Liver (tissue), 8 donors: ENCODE measurements at regions not wholly inside any gene's neighbourhood (a gene's known extent, or its start where the extent isn't known, plus 50 kb on each side); places are given as distances from the start of the nearest gene placed in this dataset.

Source experiments
- DNase-seq: peaks from one replicate; pipeline ENCODE4 v3.0.0-alpha.2; 2017; ENCODE audit warnings: low spot score
- H3K27ac ChIP-seq, 2 donors: one replicate each; pipeline ENCODE4 v1.7.0; 2013; ENCODE audit warnings: inconsistent platforms in 2 of 2, low read length in 2 of 2, control low read depth in 1 of 2, low read depth in 1 of 2, mild to moderate bottlenecking in 1 of 2
- H3K27me3 ChIP-seq, 4 donors: one replicate each; pipeline versions ENCODE4 v1.6.1 to v1.7.0; 2013; ENCODE audit warnings: low read length in 3 of 4, inconsistent platforms in 1 of 4, mild to moderate bottlenecking in 1 of 4, moderate library complexity in 1 of 4; ENCODE audit not compliant: control insufficient read depth in 4 of 4, insufficient read depth in 4 of 4
- H3K36me3 ChIP-seq, 4 donors: one replicate each; pipeline versions ENCODE4 v1.6.1 to v1.7.0; 2013; ENCODE audit warnings: low read length in 3 of 4, mild to moderate bottlenecking in 3 of 4, low read depth in 1 of 4, moderate library complexity in 1 of 4; ENCODE audit not compliant: control insufficient read depth in 4 of 4, insufficient read depth in 3 of 4
- H3K4me1 ChIP-seq, 4 donors: one replicate each; pipeline versions ENCODE4 v1.6.1 to v1.7.0; 2013; ENCODE audit warnings: low read length in 3 of 4, mild to moderate bottlenecking in 3 of 4, moderate library complexity in 1 of 4; ENCODE audit not compliant: control insufficient read depth in 4 of 4, insufficient read depth in 4 of 4
- H3K4me3 ChIP-seq, 3 donors: one replicate each; pipeline versions ENCODE4 v1.6.1 to v1.7.0; 2013; ENCODE audit warnings: low read length in 3 of 3, control low read depth in 1 of 3, low read depth in 1 of 3, mild to moderate bottlenecking in 1 of 3
- H3K9ac ChIP-seq, 2 donors: one replicate each; pipeline ENCODE4 v1.7.0; 2013; ENCODE audit warnings: low read length in 2 of 2, mild to moderate bottlenecking in 2 of 2, moderate library complexity in 2 of 2, control low read depth in 1 of 2, low read depth in 1 of 2
- H3K9me3 ChIP-seq, 4 donors: one replicate each; pipeline versions ENCODE4 v1.6.1 to v1.7.0; 2013; ENCODE audit warnings: low read length in 3 of 4; ENCODE audit not compliant: control insufficient read depth in 4 of 4
- FOXA1 ChIP-seq: IDR thresholded peaks from 2 replicates; pipeline ENCODE4 v1.6.1; 2016; ENCODE audit warnings: antibody characterized with exemption
- FOXA2 ChIP-seq: IDR thresholded peaks from 2 replicates; pipeline ENCODE4 v1.6.1; 2016; ENCODE audit warnings: antibody characterized with exemption
- GABPA ChIP-seq, 2 donors: IDR thresholded peaks in 1 of 2; conservative IDR thresholded peaks in 1 of 2; 2 replicates each; pipeline ENCODE4 v1.6.1; 2016; ENCODE audit warnings: antibody characterized with exemption in 2 of 2, mild to moderate bottlenecking in 1 of 2, moderate library complexity in 1 of 2
- HNF4A ChIP-seq, 2 donors: conservative IDR thresholded peaks; 2 replicates each; pipeline ENCODE4 v1.6.1; 2016; ENCODE audit warnings: antibody characterized with exemption in 2 of 2, mild to moderate bottlenecking in 2 of 2
- HNF4G ChIP-seq: IDR thresholded peaks from 2 replicates; pipeline ENCODE4 v1.6.1; 2016; ENCODE audit warnings: antibody characterized with exemption
- JUND ChIP-seq, 2 donors: IDR thresholded peaks; 2 replicates each; pipeline ENCODE4 v1.6.1; 2016; ENCODE audit warnings: antibody characterized with exemption in 2 of 2
- NR2F2 ChIP-seq: IDR thresholded peaks from 2 replicates; pipeline ENCODE4 v1.6.1; 2016; ENCODE audit warnings: antibody characterized with exemption
- RAD21 ChIP-seq, 2 donors: IDR thresholded peaks; 2 replicates each; pipeline ENCODE4 v1.6.1; 2016; ENCODE audit warnings: antibody characterized with exemption in 2 of 2, mild to moderate bottlenecking in 2 of 2
- RXRA ChIP-seq, 2 donors: IDR thresholded peaks; 2 replicates each; pipeline ENCODE4 v1.6.1; 2017 to 2018; ENCODE audit warnings: antibody characterized with exemption in 2 of 2, mild to moderate bottlenecking in 1 of 2
- SP1 ChIP-seq: IDR thresholded peaks from 2 replicates; pipeline ENCODE4 v1.6.1; 2018; ENCODE audit warnings: antibody characterized with exemption, mild to moderate bottlenecking
- TAF1 ChIP-seq: conservative IDR thresholded peaks from 2 replicates; pipeline ENCODE4 v1.6.1; 2016; ENCODE audit warnings: antibody characterized with exemption, mild to moderate bottlenecking
- YY1 ChIP-seq: IDR thresholded peaks from 2 replicates; pipeline ENCODE4 v1.6.1; 2016; ENCODE audit warnings: antibody characterized with exemption, mild to moderate bottlenecking
- WGBS: extraction: QIAGEN DNeasy Blood & Tissue Kit; methylation state at CpG from one replicate; pipeline ENCODE4 v1.1.7; 2013; 5-methylcytosine and 5-hydroxymethylcytosine counted together
- TF ChIP-seq, protein P1 (sequence below): IDR thresholded peaks from 2 replicates; pipeline ENCODE4 v1.6.1; 2016; ENCODE audit warnings: antibody characterized with exemption, mild to moderate bottlenecking
- TF ChIP-seq, protein P2 (sequence below): IDR thresholded peaks from 2 replicates; pipeline ENCODE4 v1.6.1; 2016; ENCODE audit warnings: antibody characterized with exemption
- TF ChIP-seq, protein P3 (sequence below): fragments of 150-350 bp; IDR thresholded peaks from 2 replicates; pipeline ENCODE4 v1.5.1; 2017; ENCODE audit warnings: improper control_type of control experiment, low read depth, low read length; ENCODE audit not compliant: missing input control
- TF ChIP-seq, protein P4 (sequence below): IDR thresholded peaks from 2 replicates; pipeline ENCODE4 v1.6.1; 2016; ENCODE audit warnings: antibody characterized with exemption
- TF ChIP-seq, protein P5 (sequence below): IDR thresholded peaks from 2 replicates; pipeline ENCODE4 v1.6.1; 2016; ENCODE audit warnings: antibody characterized with exemption
- donor health status: healthy.
- donor health status: healthy.
- donor health status: healthy.
- donor health status: healthy.
- donor health status: healthy.

DNA sequence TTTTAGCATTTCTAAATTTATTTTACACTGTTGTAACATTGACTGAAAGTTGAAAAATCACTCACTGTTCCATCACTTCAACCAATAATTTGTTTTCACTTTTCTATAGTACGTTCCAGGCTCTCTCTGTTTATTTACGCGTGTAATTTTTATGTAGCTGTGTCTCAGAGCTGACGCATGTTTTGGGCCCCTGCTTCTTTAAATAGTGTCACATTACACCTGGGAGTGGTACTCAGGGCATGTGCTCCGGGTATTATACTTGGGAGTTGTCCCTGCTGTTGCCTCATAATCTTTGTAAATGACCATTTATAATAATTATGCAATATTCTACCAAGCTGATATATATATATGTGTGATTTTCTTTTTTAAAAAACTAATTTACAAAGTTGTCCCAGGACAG is 132.8 kb upstream of the CPM start:
- no peaks in the 10 kb centered on the region for H3K27me3 ChIP-seq
- no peak overlapping the region for H3K4me3 ChIP-seq
- DNase-seq = no peak
- WGBS = 81% methylated on average over 5 of the region's 5 CpGs
- H3K27ac ChIP-seq = no peak overlapping the region
- H3K9ac ChIP-seq = no peak overlapping the region
- H3K9me3 ChIP-seq = no peaks in the 10 kb centered on the region
- no peak for TF ChIP-seq RAD21 (IDR thresholded peaks at IDR 0.05)
- no peak for TF ChIP-seq RXRA (IDR thresholded peaks at IDR 0.05)
- TF ChIP-seq, protein P1, sequence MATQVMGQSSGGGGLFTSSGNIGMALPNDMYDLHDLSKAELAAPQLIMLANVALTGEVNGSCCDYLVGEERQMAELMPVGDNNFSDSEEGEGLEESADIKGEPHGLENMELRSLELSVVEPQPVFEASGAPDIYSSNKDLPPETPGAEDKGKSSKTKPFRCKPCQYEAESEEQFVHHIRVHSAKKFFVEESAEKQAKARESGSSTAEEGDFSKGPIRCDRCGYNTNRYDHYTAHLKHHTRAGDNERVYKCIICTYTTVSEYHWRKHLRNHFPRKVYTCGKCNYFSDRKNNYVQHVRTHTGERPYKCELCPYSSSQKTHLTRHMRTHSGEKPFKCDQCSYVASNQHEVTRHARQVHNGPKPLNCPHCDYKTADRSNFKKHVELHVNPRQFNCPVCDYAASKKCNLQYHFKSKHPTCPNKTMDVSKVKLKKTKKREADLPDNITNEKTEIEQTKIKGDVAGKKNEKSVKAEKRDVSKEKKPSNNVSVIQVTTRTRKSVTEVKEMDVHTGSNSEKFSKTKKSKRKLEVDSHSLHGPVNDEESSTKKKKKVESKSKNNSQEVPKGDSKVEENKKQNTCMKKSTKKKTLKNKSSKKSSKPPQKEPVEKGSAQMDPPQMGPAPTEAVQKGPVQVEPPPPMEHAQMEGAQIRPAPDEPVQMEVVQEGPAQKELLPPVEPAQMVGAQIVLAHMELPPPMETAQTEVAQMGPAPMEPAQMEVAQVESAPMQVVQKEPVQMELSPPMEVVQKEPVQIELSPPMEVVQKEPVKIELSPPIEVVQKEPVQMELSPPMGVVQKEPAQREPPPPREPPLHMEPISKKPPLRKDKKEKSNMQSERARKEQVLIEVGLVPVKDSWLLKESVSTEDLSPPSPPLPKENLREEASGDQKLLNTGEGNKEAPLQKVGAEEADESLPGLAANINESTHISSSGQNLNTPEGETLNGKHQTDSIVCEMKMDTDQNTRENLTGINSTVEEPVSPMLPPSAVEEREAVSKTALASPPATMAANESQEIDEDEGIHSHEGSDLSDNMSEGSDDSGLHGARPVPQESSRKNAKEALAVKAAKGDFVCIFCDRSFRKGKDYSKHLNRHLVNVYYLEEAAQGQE = no peak
- TF ChIP-seq, protein P2, sequence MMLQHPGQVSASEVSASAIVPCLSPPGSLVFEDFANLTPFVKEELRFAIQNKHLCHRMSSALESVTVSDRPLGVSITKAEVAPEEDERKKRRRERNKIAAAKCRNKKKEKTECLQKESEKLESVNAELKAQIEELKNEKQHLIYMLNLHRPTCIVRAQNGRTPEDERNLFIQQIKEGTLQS = no peak
- TF ChIP-seq FOXA2 = no peak
- no peak for TF ChIP-seq NR2F2
- TF ChIP-seq, protein P3, sequence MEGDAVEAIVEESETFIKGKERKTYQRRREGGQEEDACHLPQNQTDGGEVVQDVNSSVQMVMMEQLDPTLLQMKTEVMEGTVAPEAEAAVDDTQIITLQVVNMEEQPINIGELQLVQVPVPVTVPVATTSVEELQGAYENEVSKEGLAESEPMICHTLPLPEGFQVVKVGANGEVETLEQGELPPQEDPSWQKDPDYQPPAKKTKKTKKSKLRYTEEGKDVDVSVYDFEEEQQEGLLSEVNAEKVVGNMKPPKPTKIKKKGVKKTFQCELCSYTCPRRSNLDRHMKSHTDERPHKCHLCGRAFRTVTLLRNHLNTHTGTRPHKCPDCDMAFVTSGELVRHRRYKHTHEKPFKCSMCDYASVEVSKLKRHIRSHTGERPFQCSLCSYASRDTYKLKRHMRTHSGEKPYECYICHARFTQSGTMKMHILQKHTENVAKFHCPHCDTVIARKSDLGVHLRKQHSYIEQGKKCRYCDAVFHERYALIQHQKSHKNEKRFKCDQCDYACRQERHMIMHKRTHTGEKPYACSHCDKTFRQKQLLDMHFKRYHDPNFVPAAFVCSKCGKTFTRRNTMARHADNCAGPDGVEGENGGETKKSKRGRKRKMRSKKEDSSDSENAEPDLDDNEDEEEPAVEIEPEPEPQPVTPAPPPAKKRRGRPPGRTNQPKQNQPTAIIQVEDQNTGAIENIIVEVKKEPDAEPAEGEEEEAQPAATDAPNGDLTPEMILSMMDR = no peak
- TF ChIP-seq, protein P4, sequence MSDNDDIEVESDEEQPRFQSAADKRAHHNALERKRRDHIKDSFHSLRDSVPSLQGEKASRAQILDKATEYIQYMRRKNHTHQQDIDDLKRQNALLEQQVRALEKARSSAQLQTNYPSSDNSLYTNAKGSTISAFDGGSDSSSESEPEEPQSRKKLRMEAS = no peak
- TF ChIP-seq, protein P5, sequence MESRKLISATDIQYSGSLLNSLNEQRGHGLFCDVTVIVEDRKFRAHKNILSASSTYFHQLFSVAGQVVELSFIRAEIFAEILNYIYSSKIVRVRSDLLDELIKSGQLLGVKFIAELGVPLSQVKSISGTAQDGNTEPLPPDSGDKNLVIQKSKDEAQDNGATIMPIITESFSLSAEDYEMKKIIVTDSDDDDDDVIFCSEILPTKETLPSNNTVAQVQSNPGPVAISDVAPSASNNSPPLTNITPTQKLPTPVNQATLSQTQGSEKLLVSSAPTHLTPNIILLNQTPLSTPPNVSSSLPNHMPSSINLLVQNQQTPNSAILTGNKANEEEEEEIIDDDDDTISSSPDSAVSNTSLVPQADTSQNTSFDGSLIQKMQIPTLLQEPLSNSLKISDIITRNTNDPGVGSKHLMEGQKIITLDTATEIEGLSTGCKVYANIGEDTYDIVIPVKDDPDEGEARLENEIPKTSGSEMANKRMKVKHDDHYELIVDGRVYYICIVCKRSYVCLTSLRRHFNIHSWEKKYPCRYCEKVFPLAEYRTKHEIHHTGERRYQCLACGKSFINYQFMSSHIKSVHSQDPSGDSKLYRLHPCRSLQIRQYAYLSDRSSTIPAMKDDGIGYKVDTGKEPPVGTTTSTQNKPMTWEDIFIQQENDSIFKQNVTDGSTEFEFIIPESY = no peak
- no peak for TF ChIP-seq GABPA (IDR thresholded peaks at IDR 0.05 in 1 of 2, conservative IDR thresholded peaks at IDR 0.05 in 1 of 2)
- TF ChIP-seq FOXA1 = no peak
- TF ChIP-seq HNF4G = no peak
- TF ChIP-seq HNF4A (conservative IDR thresholded peaks at IDR 0.05) = no peak
- TF ChIP-seq TAF1 = no peak
- TF ChIP-seq JUND (IDR thresholded peaks at IDR 0.05) = no peak
- no peak for TF ChIP-seq YY1
- no peak for TF ChIP-seq SP1
- peaks cover 5 to 19% (median 14%) of the 10 kb centered on the region in 4 donors for H3K4me1 ChIP-seq
- H3K36me3 ChIP-seq = no peaks in the 10 kb centered on the region
